ENCODE measurements at regions not wholly inside any gene's neighbourhood (a gene's known extent, or its start where the extent isn't known, plus 50 kb on each side); places are given as distances from the start of the nearest gene placed in this dataset.
A peak's percentile ranks its signal among the peaks of the same experiment; 100 is the strongest.
"Not testable (repeated sequence)": the region's sequence is repeated elsewhere in the genome, so short reads cannot be mapped to it uniquely, and the experiment has no call there.

DNA sequence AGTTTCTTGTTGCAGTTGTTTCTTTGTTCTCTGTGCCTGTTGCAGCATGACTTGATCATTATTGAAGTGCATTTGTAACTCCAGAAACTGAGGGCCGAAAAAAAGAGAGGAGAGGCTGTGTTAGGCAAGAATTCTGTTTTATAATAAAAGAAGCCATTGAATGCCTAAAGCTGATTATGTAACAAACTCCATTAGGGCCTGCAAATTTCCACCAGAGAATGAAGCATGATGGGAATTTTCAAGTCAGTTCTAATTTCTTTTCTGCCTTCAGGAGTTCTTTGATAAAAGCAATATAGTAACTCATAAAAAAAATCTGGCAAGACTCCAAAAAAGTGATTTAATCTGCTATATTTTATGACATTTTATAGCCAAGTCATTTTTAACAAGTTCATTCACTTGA, 156.7 kb upstream of the RASSF8 start:
- Histone ChIP-seq H3K27me3 (ENCODE audit: insufficient read depth, insufficient read length) (no peaks in the 10 kb centered on the region), H3K9ac (ENCODE audit: insufficient read length, low read depth) (no peak overlapping the region), H3K4me3 (ENCODE audit: insufficient read length, low read depth) (no peak overlapping the region), H3K4me1 (ENCODE audit: insufficient read depth, insufficient read length) (no peaks in the 10 kb centered on the region), H3K9me3 (ENCODE audit: insufficient read depth, low read length) (no peaks in the 10 kb centered on the region), H3K36me3 (ENCODE audit: insufficient read depth, insufficient read length, low read length) (no peaks in the 10 kb centered on the region)
- TF ChIP-seq SUZ12 (IDR thresholded peaks at IDR 0.05; ENCODE audit: extremely low read depth, insufficient read depth, insufficient read length) = no peak
- TF ChIP-seq ZNF274 (IDR thresholded peaks at IDR 0.05; ENCODE audit: low read depth, low read length) = no peak
- TF ChIP-seq YY1 (IDR thresholded peaks at IDR 0.05; ENCODE audit: insufficient read depth, insufficient read length) = no peak
- DNase-seq (ENCODE audit: low read depth, low spot score) = no peak

DNA sequence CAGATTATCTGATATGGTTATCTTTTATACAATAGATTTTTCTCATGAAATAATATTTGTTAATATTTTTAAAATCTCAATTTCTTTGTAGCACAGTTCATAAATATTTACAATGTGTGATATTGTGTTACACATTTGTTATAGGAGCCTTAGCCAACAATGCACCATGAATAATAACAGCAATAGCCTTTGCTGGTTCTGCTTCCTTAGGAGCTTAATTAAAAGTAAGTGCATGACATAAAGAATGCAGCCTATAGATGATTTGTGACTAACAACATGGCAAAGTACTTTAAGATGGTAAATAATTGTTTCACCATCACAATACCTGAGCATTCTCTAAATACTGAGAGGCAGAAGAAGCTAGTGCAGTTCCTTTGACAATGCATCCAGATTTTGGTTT, 156.3 kb upstream of the RASSF8 start:
- no peaks in the 10 kb centered on the region for H3K9me3 ChIP-seq (ENCODE audit: insufficient read depth, low read length)
- no peaks in the 10 kb centered on the region for H3K36me3 ChIP-seq (ENCODE audit: insufficient read depth, insufficient read length, low read length)
- H3K4me1 ChIP-seq (ENCODE audit: insufficient read depth, insufficient read length) = no peaks in the 10 kb centered on the region
- H3K27me3 ChIP-seq (ENCODE audit: insufficient read depth, insufficient read length) = no peaks in the 10 kb centered on the region
- H3K9ac ChIP-seq (ENCODE audit: insufficient read length, low read depth) = no peak overlapping the region
- no peak overlapping the region for H3K4me3 ChIP-seq (ENCODE audit: insufficient read length, low read depth)
- DNase-seq (ENCODE audit: low read depth, low spot score) = no peak
- TF ChIP-seq YY1 (IDR thresholded peaks at IDR 0.05; ENCODE audit: insufficient read depth, insufficient read length) = no peak
- no peak for TF ChIP-seq ZNF274 (IDR thresholded peaks at IDR 0.05; ENCODE audit: low read depth, low read length)
- TF ChIP-seq SUZ12 (IDR thresholded peaks at IDR 0.05; ENCODE audit: extremely low read depth, insufficient read depth, insufficient read length) = no peak

DNA sequence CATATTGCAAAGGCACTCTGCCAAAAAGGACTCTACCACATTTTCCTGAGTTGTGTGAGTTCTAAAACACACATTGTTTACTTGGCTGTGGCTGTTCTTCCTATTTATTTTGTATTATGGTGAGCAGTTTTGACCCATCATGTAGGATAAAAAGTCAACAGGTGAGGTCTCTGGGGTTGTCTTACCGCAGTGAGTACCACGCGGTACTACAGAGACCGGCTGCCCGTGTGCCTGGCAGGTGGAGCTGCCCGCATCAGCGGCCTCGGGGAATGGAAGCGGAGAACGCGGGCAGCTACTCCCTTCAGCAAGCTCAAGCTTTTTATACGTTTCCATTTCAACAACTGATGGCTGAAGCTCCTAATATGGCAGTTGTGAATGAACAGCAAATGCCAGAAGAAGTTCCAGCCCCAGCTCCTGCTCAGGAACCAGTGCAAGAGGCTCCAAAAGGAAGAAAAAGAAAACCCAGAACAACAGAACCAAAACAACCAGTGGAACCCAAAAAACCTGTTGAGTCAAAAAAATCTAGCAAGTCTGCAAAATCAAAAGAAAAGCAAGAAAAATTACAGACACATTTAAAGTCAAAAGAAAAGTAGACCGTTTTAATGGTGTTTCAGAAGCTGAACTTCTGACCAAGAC, 155.3 kb upstream of the RASSF8 start:
- DNase-seq (ENCODE audit: low read depth, low spot score); H3K36me3 ChIP-seq (ENCODE audit: insufficient read depth, insufficient read length, low read length); H3K4me1 ChIP-seq (ENCODE audit: insufficient read depth, insufficient read length); H3K9me3 ChIP-seq (ENCODE audit: insufficient read depth, low read length); H3K27me3 ChIP-seq (ENCODE audit: insufficient read depth, insufficient read length); H3K9ac ChIP-seq (ENCODE audit: insufficient read length, low read depth); H3K4me3 ChIP-seq (ENCODE audit: insufficient read length, low read depth): not testable (repeated sequence)

DNA sequence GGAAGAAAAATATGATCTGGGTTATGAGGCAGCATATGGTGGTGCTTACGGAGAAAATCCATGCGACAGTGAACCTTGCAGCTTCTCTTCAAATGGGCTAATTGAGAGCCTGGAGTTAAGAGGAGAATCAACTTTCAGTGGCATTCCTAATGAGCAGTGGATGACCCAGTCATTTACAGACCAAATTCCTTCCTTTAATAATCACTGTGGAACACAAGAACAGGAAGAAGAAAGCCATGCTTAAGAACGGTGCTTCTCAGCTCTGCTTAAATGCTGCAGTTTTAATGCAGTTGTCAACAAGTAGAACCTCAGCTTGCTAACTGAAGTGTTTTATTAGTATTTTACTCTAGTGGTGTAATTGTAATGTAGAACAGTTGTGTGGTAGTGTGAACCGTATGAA, 154.2 kb upstream of the RASSF8 start:
- DNase-seq (ENCODE audit: low read depth, low spot score) = peak; percentile 48
- not testable (repeated sequence) for H3K9ac ChIP-seq (ENCODE audit: insufficient read length, low read depth); H3K27me3 ChIP-seq (ENCODE audit: insufficient read depth, insufficient read length); H3K9me3 ChIP-seq (ENCODE audit: insufficient read depth, low read length); H3K4me1 ChIP-seq (ENCODE audit: insufficient read depth, insufficient read length); H3K4me3 ChIP-seq (ENCODE audit: insufficient read length, low read depth); H3K36me3 ChIP-seq (ENCODE audit: insufficient read depth, insufficient read length, low read length)

DNA sequence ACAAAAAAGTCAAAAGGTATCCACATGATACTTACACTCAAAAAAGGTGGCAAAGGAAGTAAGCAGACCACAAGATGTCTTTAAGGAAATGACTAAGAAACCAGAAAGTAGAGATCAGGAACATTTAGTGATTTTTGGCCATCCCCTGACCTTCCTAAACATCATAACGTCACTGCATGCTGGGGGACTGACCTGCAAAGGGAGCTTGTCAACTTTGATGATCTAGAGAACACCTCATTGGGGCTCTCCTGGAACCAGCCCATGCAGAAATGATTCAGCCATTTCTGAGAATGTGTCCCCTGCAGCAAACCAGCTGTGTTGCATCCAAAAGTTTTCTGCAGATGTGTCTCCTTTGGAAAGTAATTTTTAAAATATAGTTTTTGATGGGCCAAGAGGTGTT, 152.2 kb upstream of the RASSF8 start:
- Histone ChIP-seq H3K36me3 (ENCODE audit: insufficient read depth, insufficient read length, low read length) (no peaks in the 10 kb centered on the region), H3K27me3 (ENCODE audit: insufficient read depth, insufficient read length) (no peaks in the 10 kb centered on the region), H3K4me1 (ENCODE audit: insufficient read depth, insufficient read length) (no peaks in the 10 kb centered on the region), H3K4me3 (ENCODE audit: insufficient read length, low read depth) (no peak overlapping the region), H3K9me3 (ENCODE audit: insufficient read depth, low read length) (no peaks in the 10 kb centered on the region), H3K9ac (ENCODE audit: insufficient read length, low read depth) (no peak overlapping the region)
- TF ChIP-seq SUZ12 (IDR thresholded peaks at IDR 0.05; ENCODE audit: extremely low read depth, insufficient read depth, insufficient read length) (no peak), ZNF274 (IDR thresholded peaks at IDR 0.05; ENCODE audit: low read depth, low read length) (no peak), YY1 (IDR thresholded peaks at IDR 0.05; ENCODE audit: insufficient read depth, insufficient read length) (no peak)
- DNase-seq (ENCODE audit: low read depth, low spot score) = no peak

DNA sequence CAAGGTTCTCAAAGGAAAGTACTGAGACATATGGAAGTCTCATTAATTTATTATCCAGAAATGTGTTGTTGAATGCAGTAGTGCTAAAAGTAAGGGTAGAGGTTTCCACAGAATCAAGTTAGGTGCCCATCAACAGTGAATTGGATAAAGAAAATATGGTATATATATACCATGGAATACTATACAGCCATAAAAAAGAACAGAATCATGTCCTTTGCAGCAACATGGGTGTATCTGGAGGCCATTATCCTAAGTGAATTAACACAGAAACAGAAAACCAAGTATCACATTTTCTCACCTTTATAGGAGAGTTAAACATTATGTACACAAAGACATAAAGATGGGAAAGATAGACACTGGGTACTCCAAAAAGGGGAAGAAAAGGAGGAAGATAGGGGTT, 149.9 kb upstream of the RASSF8 start:
- TF ChIP-seq YY1 (IDR thresholded peaks at IDR 0.05; ENCODE audit: insufficient read depth, insufficient read length) (no peak), SUZ12 (IDR thresholded peaks at IDR 0.05; ENCODE audit: extremely low read depth, insufficient read depth, insufficient read length) (no peak)
- Histone ChIP-seq H3K9me3 (ENCODE audit: insufficient read depth, low read length) (no peaks in the 10 kb centered on the region), H3K9ac (ENCODE audit: insufficient read length, low read depth) (no peak overlapping the region), H3K4me3 (ENCODE audit: insufficient read length, low read depth) (no peak overlapping the region), H3K27me3 (ENCODE audit: insufficient read depth, insufficient read length) (no peaks in the 10 kb centered on the region), H3K36me3 (ENCODE audit: insufficient read depth, insufficient read length, low read length) (no peaks in the 10 kb centered on the region), H3K4me1 (ENCODE audit: insufficient read depth, insufficient read length) (no peaks in the 10 kb centered on the region)
- DNase-seq (ENCODE audit: low read depth, low spot score) = no peak

DNA sequence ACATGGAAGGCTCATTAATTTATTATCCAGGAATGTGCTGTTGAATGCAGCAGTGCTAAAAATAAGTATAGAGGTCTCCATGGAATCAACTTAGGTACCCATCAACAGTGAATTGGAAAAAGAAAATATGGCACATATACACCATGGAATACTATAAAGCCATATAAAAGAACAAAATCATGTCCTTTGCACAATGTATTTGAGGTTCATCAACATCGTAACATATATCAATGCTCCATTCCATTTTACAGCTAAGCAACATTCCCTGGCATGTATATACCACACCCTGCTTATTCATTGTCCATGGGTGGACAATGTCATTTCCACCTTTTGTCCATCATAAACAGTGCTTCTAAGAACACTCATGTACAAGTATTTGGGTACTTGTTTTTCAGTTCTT, 147.8 kb upstream of the RASSF8 start:
- Histone ChIP-seq H3K9ac (ENCODE audit: insufficient read length, low read depth) (no peak overlapping the region), H3K27me3 (ENCODE audit: insufficient read depth, insufficient read length) (no peaks in the 10 kb centered on the region), H3K4me1 (ENCODE audit: insufficient read depth, insufficient read length) (no peaks in the 10 kb centered on the region), H3K9me3 (ENCODE audit: insufficient read depth, low read length) (no peaks in the 10 kb centered on the region), H3K4me3 (ENCODE audit: insufficient read length, low read depth) (no peak overlapping the region), H3K36me3 (ENCODE audit: insufficient read depth, insufficient read length, low read length) (no peaks in the 10 kb centered on the region)
- TF ChIP-seq SUZ12 (IDR thresholded peaks at IDR 0.05; ENCODE audit: extremely low read depth, insufficient read depth, insufficient read length) = no peak
- TF ChIP-seq YY1 (IDR thresholded peaks at IDR 0.05; ENCODE audit: insufficient read depth, insufficient read length) = no peak
- TF ChIP-seq ZNF274 (IDR thresholded peaks at IDR 0.05; ENCODE audit: low read depth, low read length) = no peak
- no peak for DNase-seq (ENCODE audit: low read depth, low spot score)

DNA sequence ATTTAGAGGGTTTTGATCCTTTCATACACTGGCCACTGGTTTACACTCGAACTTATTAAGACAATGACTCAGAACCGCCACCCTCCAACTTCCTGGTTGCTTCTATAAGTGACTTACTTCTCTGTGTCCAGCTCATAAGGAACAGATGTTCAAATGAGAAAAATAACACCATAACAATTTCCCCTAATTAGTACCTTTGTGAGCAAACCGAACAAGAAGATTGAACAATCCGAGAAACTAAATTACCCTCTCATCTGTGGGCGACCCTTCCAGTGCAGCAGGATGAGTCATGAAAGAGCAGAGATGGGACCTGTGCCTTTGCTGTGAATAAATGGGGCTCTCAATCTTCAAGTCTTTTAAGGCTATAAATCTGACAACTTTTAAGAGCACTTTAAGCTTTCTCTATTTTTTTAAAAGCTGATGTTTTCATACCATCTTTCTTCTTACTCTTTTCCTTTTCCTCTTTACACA, 146.8 kb upstream of the RASSF8 start:
- no peak for DNase-seq (ENCODE audit: low read depth, low spot score)
- no peak overlapping the region for H3K4me3 ChIP-seq (ENCODE audit: insufficient read length, low read depth)
- no peaks in the 10 kb centered on the region for H3K36me3 ChIP-seq (ENCODE audit: insufficient read depth, insufficient read length, low read length)
- TF ChIP-seq ZNF274 (IDR thresholded peaks at IDR 0.05; ENCODE audit: low read depth, low read length) (no peak), YY1 (IDR thresholded peaks at IDR 0.05; ENCODE audit: insufficient read depth, insufficient read length) (no peak), SUZ12 (IDR thresholded peaks at IDR 0.05; ENCODE audit: extremely low read depth, insufficient read depth, insufficient read length) (no peak)
- no peak overlapping the region for H3K9ac ChIP-seq (ENCODE audit: insufficient read length, low read depth)
- H3K9me3 ChIP-seq (ENCODE audit: insufficient read depth, low read length) = no peaks in the 10 kb centered on the region
- H3K27me3 ChIP-seq (ENCODE audit: insufficient read depth, insufficient read length) = no peaks in the 10 kb centered on the region
- no peaks in the 10 kb centered on the region for H3K4me1 ChIP-seq (ENCODE audit: insufficient read depth, insufficient read length)
